Lung (tissue), 11 donors: ENCODE measurements at regions not wholly inside any gene's neighbourhood (a gene's known extent, or its start where the extent isn't known, plus 50 kb on each side); places are given as distances from the start of the nearest gene placed in this dataset.

Experiments
- ATAC-seq: fragments of 200-7000 bp; cut with Tn5 transposase; one replicate; pipeline ENCODE4 v1.9.1; 2020; ENCODE audit warnings: moderate number of reproducible peaks; ENCODE audit not compliant: insufficient read depth, low FRiP score
- DNase-seq, 3 donors: peaks; one replicate each; pipeline ENCODE4 v3.0.0-alpha.2; 2013 to 2017
- H3K27ac ChIP-seq, 2 donors: one replicate each; pipeline ENCODE4 v1.5.1; 2013; ENCODE audit warnings: mild to moderate bottlenecking in 2 of 2, moderate library complexity in 2 of 2, control low read depth in 1 of 2, inconsistent platforms in 1 of 2, low read depth in 1 of 2, low read length in 1 of 2
- H3K27me3 ChIP-seq, 3 donors: one replicate each; pipeline ENCODE4 v1.5.1; 2013; ENCODE audit warnings: low read length in 2 of 3; ENCODE audit not compliant: control insufficient read depth in 3 of 3, insufficient read depth in 3 of 3
- H3K36me3 ChIP-seq, 4 donors: one replicate each; pipeline ENCODE4 v1.5.1; 2013; ENCODE audit warnings: low read length in 4 of 4, mild to moderate bottlenecking in 1 of 4, moderate library complexity in 1 of 4; ENCODE audit not compliant: control insufficient read depth in 4 of 4, insufficient read depth in 4 of 4
- H3K4me1 ChIP-seq, 5 donors: one replicate each; pipeline ENCODE4 v1.5.1; 2013; ENCODE audit warnings: low read length in 5 of 5, mild to moderate bottlenecking in 2 of 5, moderate library complexity in 1 of 5; ENCODE audit not compliant: control insufficient read depth in 5 of 5, insufficient read depth in 5 of 5
- H3K4me3 ChIP-seq: one replicate; pipeline ENCODE4 v1.5.1; 2013; ENCODE audit warnings: mild to moderate bottlenecking, control low read depth, moderate library complexity
- H3K9ac ChIP-seq, 2 donors: one replicate each; pipeline ENCODE4 v1.5.1; 2013; ENCODE audit warnings: low read length in 2 of 2, control low read depth in 1 of 2; ENCODE audit not compliant: insufficient read depth in 1 of 2
- H3K9me3 ChIP-seq, 4 donors: one replicate each; pipeline ENCODE4 v1.5.1; 2013; ENCODE audit warnings: low read length in 3 of 4, mild to moderate bottlenecking in 1 of 4, moderate library complexity in 1 of 4; ENCODE audit not compliant: control insufficient read depth in 4 of 4, insufficient read depth in 3 of 4
- WGBS, 2 donors: extraction: QIAGEN DNeasy Blood & Tissue Kit; methylation state at CpG; one replicate each; pipeline ENCODE4 v1.1.7; 2013; 5-methylcytosine and 5-hydroxymethylcytosine counted together
- TF ChIP-seq, protein P1 (sequence below): IDR thresholded peaks from 2 replicates; pipeline ENCODE4 v1.5.1; 2012; ENCODE audit warnings: mild to moderate bottlenecking; ENCODE audit errors: control extremely low read depth, extremely low read depth
- donor health status: control.
- donor health status: control.
- donor health status: Bipolar disorder and iron deficiency.
- donor health status: healthy.
- donor health status: DM: yes; HTN: yes; CAD: no.

DNA sequence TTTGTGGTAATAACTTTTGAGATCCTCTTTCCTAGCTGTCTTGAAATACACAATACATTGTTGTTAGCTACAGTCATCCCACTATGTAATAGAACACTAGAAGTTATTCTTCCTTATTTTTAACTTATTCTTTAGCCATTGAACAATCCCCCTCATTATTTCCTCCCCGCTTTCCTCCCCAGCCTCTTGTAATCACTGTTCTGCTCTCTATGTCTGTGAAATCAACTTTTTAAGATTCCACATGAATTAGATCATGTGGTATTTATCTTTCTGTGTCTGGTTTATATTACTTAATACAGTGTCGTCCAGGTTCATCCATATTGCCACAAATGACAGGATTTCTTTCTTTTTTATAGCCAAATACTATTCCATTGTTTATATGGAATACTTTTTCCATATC, 72.9 kb downstream of the SLC10A2 start:
- H3K27me3 ChIP-seq = no peaks in the 10 kb centered on the region
- ATAC-seq = no peak
- WGBS, 2 donors = 66 to 81% methylated on average over 2 of the region's 2 CpGs

DNA sequence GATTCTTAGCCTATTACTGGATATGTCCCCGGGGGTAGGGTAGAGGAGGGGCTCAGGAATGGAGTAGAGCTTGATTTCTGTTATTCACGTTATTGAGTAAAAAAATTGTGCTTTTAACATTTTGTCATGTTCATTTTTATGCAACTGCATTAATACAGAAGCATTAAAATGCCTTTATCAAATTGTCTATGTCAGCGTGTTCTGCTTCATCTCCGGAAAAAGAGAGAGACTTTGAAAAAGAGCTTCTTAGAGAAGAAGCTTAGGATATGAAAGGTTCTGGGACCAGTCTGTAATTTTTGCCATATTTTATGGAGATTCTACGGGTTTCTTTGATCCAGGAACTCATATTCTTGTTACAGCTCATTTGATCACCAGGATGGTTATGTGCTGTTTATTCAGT, 82.0 kb downstream of the SLC10A2 start:
- Histone ChIP-seq H3K4me1 (no peaks in the 10 kb centered on the region), H3K9ac (no peak overlapping the region), H3K27ac (no peak overlapping the region), H3K9me3 (peaks cover 0 to 9% (median 3%) of the 10 kb centered on the region in 4 donors), H3K4me3 (no peak overlapping the region), H3K27me3 (no peaks in the 10 kb centered on the region), H3K36me3 (no peaks in the 10 kb centered on the region)
- DNase-seq (no peak), ATAC-seq (no peak)
- WGBS, 2 donors = 80 to 85% methylated on average over 5 of the region's 5 CpGs
- TF ChIP-seq, protein P1, sequence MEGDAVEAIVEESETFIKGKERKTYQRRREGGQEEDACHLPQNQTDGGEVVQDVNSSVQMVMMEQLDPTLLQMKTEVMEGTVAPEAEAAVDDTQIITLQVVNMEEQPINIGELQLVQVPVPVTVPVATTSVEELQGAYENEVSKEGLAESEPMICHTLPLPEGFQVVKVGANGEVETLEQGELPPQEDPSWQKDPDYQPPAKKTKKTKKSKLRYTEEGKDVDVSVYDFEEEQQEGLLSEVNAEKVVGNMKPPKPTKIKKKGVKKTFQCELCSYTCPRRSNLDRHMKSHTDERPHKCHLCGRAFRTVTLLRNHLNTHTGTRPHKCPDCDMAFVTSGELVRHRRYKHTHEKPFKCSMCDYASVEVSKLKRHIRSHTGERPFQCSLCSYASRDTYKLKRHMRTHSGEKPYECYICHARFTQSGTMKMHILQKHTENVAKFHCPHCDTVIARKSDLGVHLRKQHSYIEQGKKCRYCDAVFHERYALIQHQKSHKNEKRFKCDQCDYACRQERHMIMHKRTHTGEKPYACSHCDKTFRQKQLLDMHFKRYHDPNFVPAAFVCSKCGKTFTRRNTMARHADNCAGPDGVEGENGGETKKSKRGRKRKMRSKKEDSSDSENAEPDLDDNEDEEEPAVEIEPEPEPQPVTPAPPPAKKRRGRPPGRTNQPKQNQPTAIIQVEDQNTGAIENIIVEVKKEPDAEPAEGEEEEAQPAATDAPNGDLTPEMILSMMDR = no peak

More for the DNA sequence above, 72.9 kb downstream of the SLC10A2 start:
- Histone ChIP-seq H3K9ac (no peak overlapping the region), H3K4me3 (no peak overlapping the region), H3K9me3 (peaks cover 0 to 6% (median 0%) of the 10 kb centered on the region in 4 donors), H3K4me1 (no peaks in the 10 kb centered on the region), H3K27ac (no peak overlapping the region), H3K36me3 (no peaks in the 10 kb centered on the region)
- no peak for DNase-seq
- TF ChIP-seq, protein P1 = no peak

DNA sequence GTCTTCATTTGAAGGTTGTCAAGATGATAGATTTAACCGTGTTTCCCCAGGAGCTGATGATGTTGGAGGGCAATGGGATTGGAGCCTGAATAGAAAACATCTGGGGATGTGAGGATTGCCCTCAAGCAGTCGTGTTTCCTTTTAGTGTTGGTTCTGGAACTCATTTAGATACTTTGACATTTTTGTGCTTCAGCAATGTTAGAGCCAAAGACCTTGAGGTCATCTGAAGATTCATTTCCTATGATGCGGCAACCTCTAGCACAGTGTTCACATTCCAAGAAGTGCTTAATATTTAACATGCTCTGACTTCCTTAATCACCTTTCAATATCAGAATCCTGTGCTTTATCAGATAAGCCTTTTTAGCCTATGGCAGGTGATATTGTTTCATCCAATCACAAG, 82.7 kb downstream of the SLC10A2 start:
- Histone ChIP-seq H3K9me3 (peaks cover 0 to 9% (median 3%) of the 10 kb centered on the region in 4 donors), H3K9ac (no peak overlapping the region), H3K36me3 (no peaks in the 10 kb centered on the region), H3K4me3 (no peak overlapping the region), H3K27me3 (no peaks in the 10 kb centered on the region), H3K27ac (no peak overlapping the region), H3K4me1 (no peaks in the 10 kb centered on the region)
- ATAC-seq = no peak
- DNase-seq = no peak
- TF ChIP-seq, protein P1 = no peak
- 65 to 89% methylated on average over 3 of the region's 3 CpGs for WGBS, 2 donors

DNA sequence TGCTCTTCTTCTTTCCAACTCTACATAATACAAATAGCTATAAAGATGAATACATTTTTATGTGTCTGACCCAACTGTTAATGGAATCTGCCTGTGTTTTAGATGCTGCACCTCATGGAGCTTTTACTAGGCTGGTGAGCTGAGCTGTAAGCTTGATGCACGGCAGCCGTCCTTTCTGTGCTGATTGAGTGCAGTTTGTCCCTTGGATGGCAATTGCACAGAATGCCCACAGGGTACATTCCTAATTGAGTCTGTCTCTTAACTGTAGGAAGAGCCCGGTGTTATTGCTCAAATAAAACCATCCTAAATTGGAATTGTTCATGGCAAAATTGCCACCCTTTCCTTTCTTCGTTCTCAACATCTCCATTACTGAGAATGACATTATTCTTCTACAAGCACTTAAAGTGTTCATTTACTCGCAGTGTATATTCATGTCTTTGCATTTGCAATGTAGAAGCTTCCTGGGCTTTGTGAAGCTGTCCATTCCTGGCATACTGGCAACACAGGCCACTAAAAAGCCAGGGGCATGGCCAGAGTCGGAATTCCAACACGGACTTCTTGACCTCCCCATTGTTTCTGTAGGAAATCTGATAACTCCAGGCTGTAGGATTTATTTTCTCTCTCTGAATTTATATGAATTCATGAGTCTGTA, 85.8 kb downstream of the SLC10A2 start:
- Histone ChIP-seq H3K9ac (no peak overlapping the region), H3K4me3 (no peak overlapping the region), H3K27ac (no peak overlapping the region), H3K4me1 (no peaks in the 10 kb centered on the region), H3K9me3 (peaks cover 0 to 3% (median 0%) of the 10 kb centered on the region in 4 donors), H3K36me3 (no peaks in the 10 kb centered on the region), H3K27me3 (no peaks in the 10 kb centered on the region)
- ATAC-seq (no peak), DNase-seq (no peak)
- TF ChIP-seq, protein P1 = no peak
- 89 to 90% methylated on average over 7 of the region's 7 CpGs for WGBS, 2 donors
